Gastrocnemius medialis (tissue), 4 donors: ENCODE measurements at regions not wholly inside any gene's neighbourhood (a gene's known extent, or its start where the extent isn't known, plus 50 kb on each side); places are given as distances from the start of the nearest gene placed in this dataset.

ENCODE experiments used
- ATAC-seq, 2 donors: fragments of 150-250 bp; one replicate each; pipeline ENCODE4 v1.9.1; 2016
- DNase-seq, 2 donors: peaks; one replicate each; pipeline ENCODE4 v3.0.0-alpha.2; 2019
- H3K27ac ChIP-seq, 4 donors: fragments of 200-600 bp; sonication (generic); 1 replicate in 1 of 4; 2 replicates in 3 of 4; pipeline ENCODE4 v1.5.1; 2016 to 2018; ENCODE audit warnings: mild to moderate bottlenecking in 2 of 4, moderate library complexity in 1 of 4
- H3K27me3 ChIP-seq, 3 donors: fragments of 200-600 bp; sonication (generic) in 2 of 3; 1 replicate in 1 of 3; 2 replicates in 2 of 3; pipeline versions ENCODE4 v1.5.1 to v1.6.0; 2016 to 2019; ENCODE audit warnings: mild to moderate bottlenecking in 1 of 3, moderate library complexity in 1 of 3
- H3K36me3 ChIP-seq, 2 donors: fragments of 200-600 bp; sonication (generic) in 1 of 2; one replicate each; pipeline ENCODE4 v1.5.1; 2017 to 2018
- H3K4me1 ChIP-seq, 2 donors: fragments of 200-600 bp; sonication (generic) in 1 of 2; one replicate each; pipeline ENCODE4 v1.5.1; 2016 to 2017; ENCODE audit warnings: mild to moderate bottlenecking in 2 of 2
- H3K4me3 ChIP-seq, 4 donors: fragments of 200-600 bp; sonication (generic) in 3 of 4; 1 replicate in 1 of 4; 2 replicates in 3 of 4; pipeline ENCODE4 v1.5.1; 2016 to 2019; ENCODE audit warnings: mild to moderate bottlenecking in 2 of 4
- H3K9me3 ChIP-seq, 3 donors: fragments of 200-600 bp; sonication (generic) in 2 of 3; 1 replicate in 1 of 3; 2 replicates in 2 of 3; pipeline ENCODE4 v1.5.1; 2016 to 2019
- POLR2A ChIP-seq, 2 donors: fragments of 450-650 bp; IDR thresholded peaks; one replicate each; pipeline ENCODE4 v1.6.1; 2017; ENCODE audit warnings: antibody characterized with exemption in 2 of 2, mild to moderate bottlenecking in 2 of 2, moderate library complexity in 2 of 2
- in situ Hi-C, 4 donors: fragments of 200-750 bp; cut with MboI; loops; one replicate each; pipeline versions ENCODE4 v1.15.0 to v1.8.0; 2017; ENCODE audit warnings: low sequenced_read_pairs in 4 of 4
- intact Hi-C: fragments of 100-400 bp; cut with DNase I; formaldehyde crosslinking; loops from one replicate; pipeline ENCODE4 v1.15.1; 2023; ENCODE audit warnings: low total_unique reads
- TF ChIP-seq, protein P1 (sequence below), 5 experiments: fragments of 450-650 bp in 3 of 5; fragments of 200-600 bp in 2 of 5; sonication (generic) in 2 of 5; IDR thresholded peaks in 4 of 5; conservative IDR thresholded peaks in 1 of 5; 1 replicate in 4 of 5; 2 replicates in 1 of 5; pipeline ENCODE4 v1.5.1; 2016 to 2019; ENCODE audit warnings: antibody characterized with exemption in 5 of 5, mild to moderate bottlenecking in 3 of 5, moderate library complexity in 3 of 5

DNA sequence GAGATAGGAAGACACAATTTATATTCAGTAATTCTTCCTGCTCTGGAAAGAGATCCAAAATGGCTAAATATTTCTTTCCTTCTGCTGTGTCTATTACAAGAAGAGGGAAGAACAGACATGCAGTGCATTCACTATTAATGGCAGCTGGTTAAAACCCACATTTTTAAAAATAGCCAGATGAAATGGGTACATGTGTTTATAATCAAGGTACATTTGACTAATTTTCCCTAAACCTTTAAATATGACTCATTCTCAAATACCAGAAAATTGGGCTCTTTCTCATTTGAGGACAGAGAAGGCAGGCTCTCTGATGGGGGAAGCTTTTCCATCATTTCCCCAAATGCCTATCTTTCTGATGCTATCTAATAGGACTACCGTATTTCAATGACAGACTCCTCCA is 215.7 kb upstream of the HABP2 start:
- Histone ChIP-seq H3K36me3 (no peaks in the 10 kb centered on the region), H3K9me3 (peaks cover 0 to 2% (median 0%) of the 10 kb centered on the region in 3 donors), H3K27me3 (no peaks in the 10 kb centered on the region), H3K4me3 (no peak overlapping the region), H3K27ac (no peak overlapping the region), H3K4me1 (no peaks in the 10 kb centered on the region)
- TF ChIP-seq, protein P1, sequence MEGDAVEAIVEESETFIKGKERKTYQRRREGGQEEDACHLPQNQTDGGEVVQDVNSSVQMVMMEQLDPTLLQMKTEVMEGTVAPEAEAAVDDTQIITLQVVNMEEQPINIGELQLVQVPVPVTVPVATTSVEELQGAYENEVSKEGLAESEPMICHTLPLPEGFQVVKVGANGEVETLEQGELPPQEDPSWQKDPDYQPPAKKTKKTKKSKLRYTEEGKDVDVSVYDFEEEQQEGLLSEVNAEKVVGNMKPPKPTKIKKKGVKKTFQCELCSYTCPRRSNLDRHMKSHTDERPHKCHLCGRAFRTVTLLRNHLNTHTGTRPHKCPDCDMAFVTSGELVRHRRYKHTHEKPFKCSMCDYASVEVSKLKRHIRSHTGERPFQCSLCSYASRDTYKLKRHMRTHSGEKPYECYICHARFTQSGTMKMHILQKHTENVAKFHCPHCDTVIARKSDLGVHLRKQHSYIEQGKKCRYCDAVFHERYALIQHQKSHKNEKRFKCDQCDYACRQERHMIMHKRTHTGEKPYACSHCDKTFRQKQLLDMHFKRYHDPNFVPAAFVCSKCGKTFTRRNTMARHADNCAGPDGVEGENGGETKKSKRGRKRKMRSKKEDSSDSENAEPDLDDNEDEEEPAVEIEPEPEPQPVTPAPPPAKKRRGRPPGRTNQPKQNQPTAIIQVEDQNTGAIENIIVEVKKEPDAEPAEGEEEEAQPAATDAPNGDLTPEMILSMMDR (IDR thresholded peaks at IDR 0.05 in 4 of 5, conservative IDR thresholded peaks at IDR 0.05 in 1 of 5), result no peak
- TF ChIP-seq POLR2A (IDR thresholded peaks at IDR 0.05), result no peak
- DNase-seq (no peak), ATAC-seq (no peak)
- in situ Hi-C loops, result no loop called here
- intact Hi-C loops, result no loop called here

DNA sequence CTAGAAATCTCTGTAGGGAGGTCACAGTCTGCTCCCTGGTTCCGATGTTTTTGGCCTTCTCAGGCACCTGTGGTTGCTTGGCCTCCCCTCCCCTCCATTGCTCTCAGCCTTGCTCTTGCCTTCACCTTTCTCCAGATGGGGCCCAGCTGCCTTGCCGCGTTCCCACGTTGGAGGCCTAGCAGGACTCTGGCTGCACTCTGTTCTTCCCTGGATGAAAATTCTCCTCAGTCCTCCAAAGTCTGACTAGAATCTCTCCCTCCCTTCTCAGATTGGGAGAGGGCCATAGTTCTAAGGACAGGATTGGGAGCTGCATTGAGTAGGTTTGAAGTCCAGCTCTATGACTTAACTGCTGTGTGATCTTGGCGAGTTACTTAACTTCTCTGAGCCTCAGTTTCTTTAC is 213.7 kb upstream of the HABP2 start:
- TF ChIP-seq POLR2A (IDR thresholded peaks at IDR 0.05), result no peak
- TF ChIP-seq, protein P1 (IDR thresholded peaks at IDR 0.05 in 4 of 5, conservative IDR thresholded peaks at IDR 0.05 in 1 of 5), result no peak
- Histone ChIP-seq H3K36me3 (no peaks in the 10 kb centered on the region), H3K27me3 (no peaks in the 10 kb centered on the region), H3K9me3 (peaks cover 0 to 2% (median 0%) of the 10 kb centered on the region in 3 donors), H3K27ac (no peak overlapping the region), H3K4me3 (no peak overlapping the region), H3K4me1 (no peaks in the 10 kb centered on the region)
- no peak for ATAC-seq
- intact Hi-C loops, result no loop called here
- in situ Hi-C loops, result no loop called here
- no peak for DNase-seq

DNA sequence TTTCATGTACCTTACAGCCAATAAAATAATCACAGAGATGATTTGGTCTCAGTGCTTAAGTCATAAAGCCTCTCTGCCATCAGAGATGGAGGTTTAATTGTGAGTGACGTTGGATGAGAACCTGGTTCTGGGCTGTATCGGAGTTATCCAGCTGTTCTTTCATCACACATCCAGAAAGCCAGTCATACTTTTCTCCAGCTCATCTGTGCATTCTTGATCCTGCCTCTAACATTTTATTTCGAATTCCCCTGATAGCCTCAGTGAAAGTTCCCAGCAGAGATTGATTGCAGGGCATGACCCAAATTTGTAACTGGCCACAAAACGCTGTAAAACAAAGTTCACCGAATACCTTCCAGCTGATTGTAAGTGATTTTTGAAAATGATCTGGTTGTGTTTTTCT is 212.6 kb upstream of the HABP2 start:
- in situ Hi-C loops (no loop called here), intact Hi-C loops (no loop called here)
- no peaks in the 10 kb centered on the region for H3K27me3 ChIP-seq
- H3K4me1 ChIP-seq, result no peaks in the 10 kb centered on the region
- H3K36me3 ChIP-seq, result no peaks in the 10 kb centered on the region
- no peak overlapping the region for H3K27ac ChIP-seq
- no peak for DNase-seq
- H3K4me3 ChIP-seq, result no peak overlapping the region
- no peaks in the 10 kb centered on the region for H3K9me3 ChIP-seq
- TF ChIP-seq, protein P1 (IDR thresholded peaks at IDR 0.05 in 4 of 5, conservative IDR thresholded peaks at IDR 0.05 in 1 of 5), result no peak
- TF ChIP-seq POLR2A (IDR thresholded peaks at IDR 0.05), result no peak
- ATAC-seq, result no peak

DNA sequence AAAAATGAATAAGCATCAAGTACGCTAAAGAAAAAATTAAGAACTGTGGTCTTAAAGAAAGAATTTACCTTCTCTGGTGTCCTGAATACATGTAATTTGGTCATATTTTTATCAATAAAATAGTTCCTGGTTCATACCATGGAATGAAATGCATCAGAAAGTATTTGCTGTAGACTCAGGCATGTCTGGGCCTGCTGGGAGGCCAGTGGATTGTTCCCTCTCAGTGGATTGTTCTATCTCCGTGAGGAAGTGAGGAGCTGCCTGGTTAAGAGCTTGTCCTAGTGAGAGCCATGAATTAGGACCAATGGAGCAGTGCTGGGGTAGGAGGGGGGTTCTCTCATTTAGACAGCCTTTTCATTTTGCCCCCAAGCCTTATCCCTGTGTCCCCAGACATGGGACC is 211.7 kb upstream of the HABP2 start:
- intact Hi-C loops, result no loop called here
- H3K27me3 ChIP-seq, result no peaks in the 10 kb centered on the region
- no peak for ATAC-seq

More for the DNA sequence above, 211.7 kb upstream of the HABP2 start:
- in situ Hi-C loops, result no loop called here
- DNase-seq, result no peak
- TF ChIP-seq POLR2A (IDR thresholded peaks at IDR 0.05), result no peak
- TF ChIP-seq, protein P1 (IDR thresholded peaks at IDR 0.05 in 4 of 5, conservative IDR thresholded peaks at IDR 0.05 in 1 of 5), result no peak
- no peaks in the 10 kb centered on the region for H3K9me3 ChIP-seq
- no peak overlapping the region for H3K27ac ChIP-seq
- no peaks in the 10 kb centered on the region for H3K4me1 ChIP-seq
- no peaks in the 10 kb centered on the region for H3K36me3 ChIP-seq
- H3K4me3 ChIP-seq, result no peak overlapping the region
